Smooth muscle cell of the brain vasculature (primary cell): ENCODE measurements at regions not wholly inside any gene's neighbourhood (a gene's known extent, or its start where the extent isn't known, plus 50 kb on each side); places are given as distances from the start of the nearest gene placed in this dataset.
"Not testable (repeated sequence)": the region's sequence is repeated elsewhere in the genome, so short reads cannot be mapped to it uniquely, and the experiment has no call there.

ENCODE experiments used
- DNase-seq: peaks from one replicate; pipeline ENCODE4 v3.0.0-alpha.2; 2012; ENCODE audit warnings: low read depth, low spot score

GRCh38 chr5:106258591-106259125 lies 1412.1 kb downstream of the EFNA5 start:
- no peak for DNase-seq

DNA sequence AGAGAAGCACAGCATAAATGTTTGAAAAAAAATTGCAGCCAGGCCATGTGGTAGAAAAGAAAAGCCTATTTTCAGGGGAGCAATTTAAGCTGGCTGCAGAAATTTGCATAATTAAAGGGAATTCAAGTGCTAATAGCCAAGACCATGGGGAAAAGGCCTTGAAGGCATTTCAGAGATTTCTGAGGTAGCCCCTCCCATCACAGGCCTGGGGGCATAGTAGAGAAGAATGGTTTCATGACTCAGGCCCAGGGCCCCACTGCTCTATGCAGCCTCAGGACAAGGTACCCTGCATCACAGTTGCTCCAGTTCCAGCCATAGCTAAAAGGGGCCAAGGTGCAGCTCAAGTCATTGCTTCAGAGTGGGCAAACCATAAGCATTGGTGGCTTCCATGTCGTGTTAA lies 1416.0 kb downstream of the EFNA5 start:
- no peak for DNase-seq

DNA sequence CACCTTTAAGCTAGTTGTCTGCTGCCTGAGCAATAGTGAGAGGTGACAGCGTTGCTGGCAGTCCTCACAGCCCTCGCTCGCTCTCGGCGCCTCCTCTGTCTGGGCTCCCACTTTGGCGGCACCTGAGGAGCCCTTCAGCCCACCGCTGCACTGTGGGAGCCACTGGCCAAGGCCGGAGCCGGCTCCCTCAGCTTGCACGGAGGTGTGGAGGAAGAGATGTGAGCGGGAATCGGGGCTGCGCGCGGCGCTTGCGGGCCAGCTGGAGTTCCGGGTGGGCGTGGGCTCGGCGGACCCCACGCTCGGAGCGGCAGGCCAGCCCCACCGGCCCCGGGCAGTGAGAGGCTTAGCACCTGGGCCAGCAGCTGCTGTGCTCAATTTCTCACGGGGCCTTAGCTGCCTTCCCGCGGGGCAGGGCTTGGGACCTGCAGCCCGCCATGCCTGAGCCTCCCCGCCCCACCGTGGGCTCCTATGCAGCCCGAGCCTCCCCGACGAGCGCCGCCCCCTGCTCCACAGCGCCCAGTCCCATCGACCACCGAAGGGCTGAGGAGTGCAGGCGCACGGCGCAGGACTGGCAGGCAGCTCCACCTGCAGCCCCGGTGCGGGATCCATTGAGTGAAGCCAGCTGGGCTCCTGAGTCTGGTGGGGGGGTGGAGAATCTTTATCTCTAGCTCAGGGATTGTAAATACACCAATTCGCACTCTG lies 1424.5 kb downstream of the EFNA5 start:
- not testable (repeated sequence) for DNase-seq

GRCh38 chr5:106241409-106241808 lies 1429.3 kb downstream of the EFNA5 start:
- DNase-seq, result no peak

GRCh38 chr5:106205916-106206571 lies 1464.7 kb downstream of the EFNA5 start:
- DNase-seq, result no peak

DNA sequence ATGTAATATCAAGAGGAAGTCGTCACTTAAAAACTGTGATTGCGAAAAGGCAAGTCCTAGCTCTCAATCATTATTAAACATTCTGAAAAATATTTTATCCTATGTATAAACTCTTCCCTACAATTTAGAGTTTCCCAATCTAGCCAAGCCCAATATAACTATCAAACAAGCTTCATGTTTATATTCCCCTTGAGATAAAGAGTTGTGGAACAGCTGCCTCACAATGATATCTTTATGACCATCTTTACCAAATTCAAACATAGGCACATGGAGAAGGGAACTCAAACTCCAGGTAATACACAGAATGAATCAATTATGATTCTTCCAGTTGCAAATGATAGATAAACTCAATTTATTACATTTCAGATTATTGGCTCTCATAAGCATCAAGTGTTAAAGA lies 1468.7 kb downstream of the EFNA5 start:
- no peak for DNase-seq

- no peak for DNase-seq
Observed at GRCh38 chr5:106200971-106201370, 1469.8 kb downstream of the EFNA5 start.

GRCh38 chr5:106195679-106196474 lies 1474.9 kb downstream of the EFNA5 start:
- DNase-seq, result no peak

DNA sequence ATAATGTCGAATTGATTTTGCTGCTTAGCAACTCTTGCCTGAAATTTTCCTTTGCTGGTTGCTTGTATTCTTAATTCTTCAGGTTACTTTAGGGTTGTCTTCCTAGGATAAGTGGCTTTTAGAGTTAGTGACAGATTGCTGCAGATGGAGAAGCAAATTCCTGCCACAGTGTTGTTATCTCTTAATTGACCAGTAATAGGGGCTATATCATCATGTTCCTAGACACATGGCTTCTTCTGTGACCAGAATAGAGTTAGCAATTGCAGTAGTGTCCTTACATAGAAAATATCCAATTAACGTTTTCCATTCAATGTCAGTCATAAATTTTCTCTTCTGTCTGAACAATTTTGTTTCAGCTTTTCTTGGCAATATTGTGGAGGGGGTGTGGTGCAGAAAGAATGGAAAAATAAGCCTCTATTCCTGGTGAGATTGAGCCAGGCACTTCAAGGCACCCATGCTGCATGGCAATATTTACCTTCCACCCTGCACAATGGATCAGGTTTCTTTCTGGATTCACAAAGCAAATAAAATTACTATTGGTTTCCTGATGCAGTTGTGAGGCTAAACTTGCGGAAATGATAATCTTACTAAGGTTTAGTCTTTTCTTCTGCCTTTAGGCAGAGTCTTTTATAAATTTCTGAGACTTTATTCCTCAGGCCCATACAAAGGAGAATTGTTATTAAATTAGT lies 1481.5 kb downstream of the EFNA5 start:
- no peak for DNase-seq

GRCh38 chr5:106185661-106186081 lies 1485.1 kb downstream of the EFNA5 start:
- DNase-seq, result no peak

GRCh38 chr5:106174903-106175302 lies 1495.8 kb downstream of the EFNA5 start:
- no peak for DNase-seq

GRCh38 chr5:106172681-106173532 lies 1497.8 kb downstream of the EFNA5 start:
- no peak for DNase-seq

DNA sequence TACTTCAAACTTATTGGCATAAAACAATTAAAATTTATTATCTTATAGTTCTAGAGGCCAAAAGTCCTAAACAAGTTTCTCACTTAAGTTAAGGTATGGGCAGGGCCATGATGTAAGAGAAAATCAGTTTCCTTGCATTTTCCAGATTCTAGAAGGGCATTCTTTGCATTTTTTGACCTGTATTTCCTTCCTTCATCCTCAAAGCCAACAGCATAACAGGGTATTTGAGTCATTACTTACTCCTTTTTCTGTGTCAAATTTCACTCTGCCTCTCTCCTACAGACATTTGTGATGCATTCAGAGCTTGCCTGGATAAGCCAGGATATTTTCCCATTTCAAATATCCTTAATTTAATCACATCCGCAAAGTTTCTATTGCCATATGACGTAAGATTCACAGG lies 1499.0 kb downstream of the EFNA5 start:
- no peak for DNase-seq

DNA sequence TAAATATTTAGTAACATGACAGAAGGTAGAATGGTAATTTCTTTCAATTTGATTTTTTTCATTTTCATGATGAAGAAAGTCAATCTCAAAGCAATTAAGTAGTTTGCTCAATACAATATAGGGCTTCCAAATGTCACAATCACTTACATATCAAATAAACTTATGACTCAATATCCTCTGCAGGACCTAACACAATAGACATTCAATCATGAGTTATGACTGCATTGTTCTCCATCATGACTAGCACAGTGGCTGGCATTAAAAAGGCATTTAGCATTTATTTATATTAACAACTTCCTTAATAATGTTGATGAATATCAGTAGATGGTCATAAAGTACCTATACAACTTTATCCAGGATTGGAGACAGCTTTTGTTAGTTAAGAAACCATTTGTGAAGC lies 1499.6 kb downstream of the EFNA5 start:
- no peak for DNase-seq

DNA sequence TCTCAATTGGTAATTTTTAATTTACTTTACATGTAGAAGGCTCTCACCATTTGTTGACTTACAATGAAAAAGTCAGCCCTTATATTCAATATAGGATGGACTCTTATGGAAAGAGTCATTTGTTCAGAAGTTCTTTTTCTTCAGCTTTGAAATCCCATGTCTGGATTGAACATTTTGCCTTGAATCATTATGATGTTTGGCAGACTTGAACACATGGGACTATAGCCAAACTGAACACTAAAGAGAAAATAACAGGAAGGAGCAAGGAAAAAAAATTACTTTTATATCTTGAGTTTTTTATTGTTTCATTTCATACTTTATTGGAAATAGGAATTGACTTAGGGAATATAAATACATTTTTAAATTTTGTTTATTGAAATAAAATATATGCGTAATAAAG lies 1503.0 kb downstream of the EFNA5 start:
- DNase-seq, result no peak

- no peak for DNase-seq
Observed at GRCh38 chr5:106163233-106163632, 1507.5 kb downstream of the EFNA5 start.

- DNase-seq, result no peak
Observed at GRCh38 chr5:106159616-106160015, 1511.1 kb downstream of the EFNA5 start.

DNA sequence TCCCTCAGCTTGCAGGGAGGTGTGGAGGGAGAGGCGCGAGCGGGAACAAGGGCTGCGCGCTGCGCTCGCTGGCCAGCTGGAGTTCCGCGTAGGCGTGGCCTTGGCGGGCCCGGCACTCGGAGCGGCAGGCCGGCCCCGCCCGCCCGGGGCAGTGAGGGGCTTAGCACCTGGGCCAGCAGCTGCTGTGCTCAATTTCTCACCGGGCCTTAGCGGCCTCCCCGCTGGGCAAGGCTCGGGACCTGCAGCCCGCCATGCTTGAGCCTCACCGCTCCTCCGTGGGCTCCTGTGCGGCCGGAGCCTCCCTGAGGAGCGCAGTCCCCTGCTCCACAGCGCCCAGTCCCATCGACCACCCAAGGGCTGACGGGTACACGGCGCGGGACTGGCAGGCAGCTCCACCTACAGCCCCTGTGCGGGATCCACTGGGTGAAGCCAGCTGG lies 1516.4 kb downstream of the EFNA5 start:
- DNase-seq, result no peak

DNA sequence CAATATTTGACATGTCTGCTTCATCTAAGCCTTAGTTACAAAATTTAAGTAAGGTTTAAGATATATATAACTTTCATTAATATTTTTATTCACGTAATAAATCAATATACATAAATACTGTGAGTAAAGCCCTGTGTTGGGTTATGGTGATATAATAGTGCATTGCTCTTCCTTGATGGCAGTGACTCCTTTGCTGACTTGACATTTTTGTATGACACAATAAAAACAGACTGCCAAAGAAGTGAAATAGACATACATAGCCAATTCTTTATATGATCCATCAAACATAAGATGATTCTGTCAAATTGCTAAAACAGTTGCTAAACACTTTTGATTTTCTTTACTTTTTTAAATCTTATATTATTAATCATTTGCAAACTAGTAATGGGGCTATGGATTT lies 1518.2 kb downstream of the EFNA5 start:
- no peak for DNase-seq

GRCh38 chr5:106142116-106142515 lies 1528.6 kb downstream of the EFNA5 start:
- no peak for DNase-seq

DNA sequence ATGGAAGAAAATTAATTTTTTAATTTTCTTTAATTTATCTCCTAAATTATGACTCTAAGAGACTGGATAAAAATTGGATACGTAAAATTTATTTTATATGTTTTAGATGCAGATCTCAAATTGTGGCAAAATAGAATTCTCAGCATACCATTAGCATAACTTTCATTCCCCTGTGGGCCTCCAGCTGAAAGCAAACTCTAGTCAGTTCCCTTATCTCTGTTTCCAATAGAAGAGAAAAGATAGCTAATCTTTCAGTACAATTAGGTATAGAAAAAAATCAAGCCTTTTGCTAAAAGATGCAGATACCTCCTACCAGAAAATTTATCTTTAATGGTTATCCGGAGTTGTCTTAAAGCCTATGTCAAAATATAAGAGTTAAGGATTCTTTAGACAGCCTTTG lies 1530.6 kb downstream of the EFNA5 start:
- DNase-seq, result no peak
